GM12865 (cell line): ENCODE measurements at regions not wholly inside any gene's neighbourhood (a gene's known extent, or its start where the extent isn't known, plus 50 kb on each side); places are given as distances from the start of the nearest gene placed in this dataset.

Experiments used
- DNase-seq: peaks from one replicate; pipeline ENCODE4 v3.0.0; 2010; ENCODE audit warnings: low read depth
- H3K4me3 ChIP-seq: 2 replicates; pipeline ENCODE4 v1.5.1; 2011; ENCODE audit warnings: mild to moderate bottlenecking, low read depth, low read length, control low read depth
- TF ChIP-seq, protein P1 (sequence below): IDR thresholded peaks from 2 replicates; pipeline ENCODE4 v1.5.1; 2011; ENCODE audit warnings: low read length, control low read depth, low read depth, inconsistent platforms; ENCODE audit not compliant: insufficient read depth; ENCODE audit errors: missing control alignments

DNA sequence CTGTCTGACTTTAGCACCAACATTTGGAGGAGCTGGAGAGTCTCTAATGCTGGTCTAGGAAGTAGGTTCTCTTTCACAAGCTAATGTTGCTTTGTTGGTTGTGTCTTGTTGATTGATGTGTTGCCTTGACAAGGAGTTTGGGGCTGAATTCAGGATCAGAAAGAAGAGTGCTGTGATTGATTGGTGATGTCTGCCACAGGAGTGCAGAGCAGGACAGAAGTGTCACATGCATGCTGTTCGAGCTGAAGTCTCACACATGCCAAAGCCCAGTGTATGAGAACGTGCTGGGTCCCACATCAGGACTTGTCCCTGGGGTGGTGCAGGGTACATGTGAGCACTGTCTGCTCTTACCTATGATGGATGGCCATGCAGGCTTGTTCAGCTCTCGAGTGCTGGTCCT lies 694.4 kb downstream of the MATN1 start:
- TF ChIP-seq, protein P1, sequence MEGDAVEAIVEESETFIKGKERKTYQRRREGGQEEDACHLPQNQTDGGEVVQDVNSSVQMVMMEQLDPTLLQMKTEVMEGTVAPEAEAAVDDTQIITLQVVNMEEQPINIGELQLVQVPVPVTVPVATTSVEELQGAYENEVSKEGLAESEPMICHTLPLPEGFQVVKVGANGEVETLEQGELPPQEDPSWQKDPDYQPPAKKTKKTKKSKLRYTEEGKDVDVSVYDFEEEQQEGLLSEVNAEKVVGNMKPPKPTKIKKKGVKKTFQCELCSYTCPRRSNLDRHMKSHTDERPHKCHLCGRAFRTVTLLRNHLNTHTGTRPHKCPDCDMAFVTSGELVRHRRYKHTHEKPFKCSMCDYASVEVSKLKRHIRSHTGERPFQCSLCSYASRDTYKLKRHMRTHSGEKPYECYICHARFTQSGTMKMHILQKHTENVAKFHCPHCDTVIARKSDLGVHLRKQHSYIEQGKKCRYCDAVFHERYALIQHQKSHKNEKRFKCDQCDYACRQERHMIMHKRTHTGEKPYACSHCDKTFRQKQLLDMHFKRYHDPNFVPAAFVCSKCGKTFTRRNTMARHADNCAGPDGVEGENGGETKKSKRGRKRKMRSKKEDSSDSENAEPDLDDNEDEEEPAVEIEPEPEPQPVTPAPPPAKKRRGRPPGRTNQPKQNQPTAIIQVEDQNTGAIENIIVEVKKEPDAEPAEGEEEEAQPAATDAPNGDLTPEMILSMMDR: no peak
- no peak for DNase-seq
- no peak overlapping the region for H3K4me3 ChIP-seq

DNA sequence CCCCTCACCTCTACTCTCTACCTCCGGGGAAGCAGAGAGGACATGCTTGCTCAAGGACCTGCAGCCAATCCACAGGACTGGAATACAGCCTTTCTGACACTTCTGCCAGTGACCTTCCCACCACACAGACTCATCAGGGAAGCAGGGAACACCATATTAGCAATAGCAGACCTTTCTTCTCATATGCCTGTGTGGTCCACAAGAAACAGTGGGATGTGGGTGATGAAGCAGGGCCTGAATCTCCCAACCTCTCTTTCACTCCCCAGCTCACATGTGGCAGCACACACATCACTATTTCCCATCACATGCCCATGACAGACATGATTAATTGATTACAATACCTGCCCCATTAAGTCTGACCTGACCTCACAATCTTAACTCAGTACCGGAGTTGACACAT lies 695.1 kb downstream of the MATN1 start:
- no peak overlapping the region for H3K4me3 ChIP-seq
- TF ChIP-seq, protein P1: no peak
- DNase-seq: no peak

DNA sequence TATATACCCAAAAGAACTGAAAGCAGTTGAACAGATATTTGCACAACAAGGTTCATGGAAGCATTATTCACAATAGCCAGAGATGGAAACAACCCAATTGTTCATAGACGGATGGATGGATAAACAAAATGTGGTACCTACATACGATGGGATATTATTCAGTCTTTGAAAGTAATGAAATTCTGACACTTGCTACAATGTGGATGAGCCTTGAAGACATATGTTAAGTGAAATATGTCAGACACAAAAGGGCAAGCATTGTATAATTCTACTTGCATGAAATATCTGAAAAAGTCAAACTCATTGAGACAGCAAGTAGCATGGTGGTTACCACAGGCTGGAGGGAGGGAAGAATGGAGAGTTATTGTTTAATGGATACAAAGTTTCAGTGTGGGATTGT lies 696.1 kb downstream of the MATN1 start:
- no peak for DNase-seq
- TF ChIP-seq, protein P1: no peak
- H3K4me3 ChIP-seq: no peak overlapping the region

DNA sequence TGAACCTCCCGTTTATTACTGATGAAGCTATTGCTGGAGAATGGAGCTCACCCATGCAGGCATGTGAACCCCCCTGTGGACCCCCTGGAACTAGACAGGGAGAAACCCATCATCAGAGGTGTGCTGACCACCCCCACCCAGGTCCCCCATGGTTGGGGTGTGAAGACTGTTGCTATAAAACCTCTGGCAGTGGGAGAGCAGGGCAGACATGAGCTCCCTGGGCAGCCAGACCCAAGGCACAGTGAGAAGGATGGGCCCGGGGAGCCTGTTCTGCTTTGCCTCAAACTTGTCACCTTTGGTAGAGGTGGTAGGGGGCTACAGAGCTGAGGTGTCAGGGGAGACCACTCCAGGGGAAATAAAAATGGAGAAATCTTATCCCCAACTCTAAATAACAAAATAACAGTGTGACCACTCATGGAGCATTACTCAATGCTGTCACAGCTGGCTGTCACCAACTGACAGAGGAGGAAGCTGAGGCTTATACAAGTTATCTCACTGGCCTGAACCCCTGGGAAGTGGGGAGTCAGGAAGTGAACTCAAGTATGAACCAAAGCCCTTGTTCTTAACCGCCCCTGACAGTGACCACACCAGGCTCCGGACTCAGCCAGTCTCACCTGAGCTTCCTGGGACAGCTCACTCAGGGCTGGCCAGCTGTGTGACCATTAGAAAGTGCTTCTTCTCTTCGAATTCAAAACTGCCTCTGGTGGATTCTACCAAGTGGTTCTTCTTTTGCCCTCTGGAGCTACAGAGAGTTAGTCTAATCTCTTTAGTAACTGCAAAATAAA lies 698.8 kb downstream of the MATN1 start:
- no peak overlapping the region for H3K4me3 ChIP-seq
- DNase-seq: no peak
- TF ChIP-seq, protein P1: no peak

DNA sequence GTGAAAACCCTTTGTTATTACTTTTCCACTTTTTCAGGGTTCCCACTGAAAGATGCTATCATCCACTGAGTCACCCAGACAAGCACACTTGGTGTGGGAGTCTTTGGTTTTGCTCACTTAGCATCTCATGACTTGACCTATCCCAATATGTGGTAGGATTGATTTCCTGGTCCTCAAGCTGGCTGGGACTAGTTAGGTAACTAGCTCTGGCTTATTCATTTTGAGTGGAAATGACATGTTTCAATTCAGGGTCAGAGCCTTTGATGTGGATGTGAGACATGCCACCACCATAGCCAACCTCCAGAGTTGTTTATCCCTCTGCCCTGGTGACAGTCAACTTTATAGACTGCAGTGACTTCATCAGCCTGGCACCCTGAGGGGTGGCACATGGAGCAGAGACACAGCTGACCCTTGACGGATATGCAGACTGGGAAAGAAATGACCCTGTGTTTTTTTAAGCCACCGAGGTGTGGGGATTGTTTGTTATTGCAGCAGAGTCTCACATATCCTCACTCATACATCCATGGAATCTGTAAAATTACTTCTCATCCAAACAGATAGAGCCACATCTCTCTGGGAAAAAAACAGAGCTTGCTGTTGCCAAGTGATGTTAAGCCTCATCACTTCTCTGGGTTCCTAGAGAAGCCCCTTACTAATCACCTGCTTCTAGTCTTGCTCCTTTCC lies 699.9 kb downstream of the MATN1 start:
- no peak overlapping the region for H3K4me3 ChIP-seq
- TF ChIP-seq, protein P1: no peak
- no peak for DNase-seq

DNA sequence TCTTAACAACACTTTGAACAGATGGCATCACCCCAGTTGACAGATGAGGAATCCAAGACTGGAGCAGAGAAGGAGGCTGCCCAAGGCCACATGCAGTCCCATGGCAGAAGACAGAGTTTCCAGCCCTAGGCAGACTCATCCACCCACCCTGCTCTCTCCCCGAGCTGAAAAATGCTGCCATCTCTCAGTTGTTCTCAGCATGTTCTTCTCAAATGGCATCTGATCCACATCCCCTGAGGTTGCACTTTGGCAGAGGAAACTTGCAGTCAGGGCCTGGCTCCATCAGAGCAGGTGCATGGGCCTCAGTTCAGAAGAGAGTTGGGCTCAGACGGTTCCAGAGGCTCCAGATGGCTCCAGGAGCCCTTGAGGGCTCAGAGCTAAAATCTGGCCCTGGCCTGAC lies 709.4 kb downstream of the MATN1 start:
- DNase-seq: no peak
- H3K4me3 ChIP-seq: no peak overlapping the region
- TF ChIP-seq, protein P1: no peak
